WTC11 (cell line): ENCODE measurements at regions not wholly inside any gene's neighbourhood (a gene's known extent, or its start where the extent isn't known, plus 50 kb on each side); places are given as distances from the start of the nearest gene placed in this dataset.
A peak's percentile ranks its signal among the peaks of the same experiment; 100 is the strongest.

Source experiments
- ATAC-seq: fragments of 200-7000 bp; cut with Tn5 transposase; 2 replicates; pipeline ENCODE4 v1.10.0; 2021; ENCODE audit warnings: mild to moderate bottlenecking, moderate library complexity
- CTCF ChIA-PET: fragments of 300-600 bp; sonication (Branson Sonifier 250); formaldehyde crosslinking; loops from one replicate; lab custom pipeline; 2021; ENCODE audit warnings: antibody characterized with exemption; lab: Charles Lee
- POLR2A ChIA-PET: fragments of 350-600 bp; sonication (Branson Sonifier 250); formaldehyde crosslinking; loops from one replicate; lab custom pipeline; 2021; ENCODE audit warnings: antibody characterized with exemption; lab: Charles Lee
- DNase-seq: peaks from one replicate; pipeline ENCODE4 v3.0.0; 2021; ENCODE audit warnings: low spot score
- H3K27ac Mint-ChIP-seq: 2 replicates; pipeline ENCODE4 v1.8.0; 2021; ENCODE audit warnings: mixed read lengths
- H3K27me3 Mint-ChIP-seq: 2 replicates; pipeline ENCODE4 v1.8.0; 2021; ENCODE audit warnings: low read depth, mild to moderate bottlenecking, moderate library complexity, mixed read lengths
- H3K36me3 Mint-ChIP-seq: 2 replicates; pipeline ENCODE4 v1.8.0; 2021; ENCODE audit warnings: mixed read lengths
- H3K4me1 Mint-ChIP-seq: 2 replicates; pipeline ENCODE4 v1.8.0; 2022; ENCODE audit warnings: mixed read lengths
- H3K4me3 Mint-ChIP-seq: 2 replicates; pipeline ENCODE4 v1.8.0; 2021; ENCODE audit warnings: mild to moderate bottlenecking, moderate library complexity, mixed read lengths
- H3K9me3 Mint-ChIP-seq: 2 replicates; pipeline ENCODE4 v1.8.0; 2021; ENCODE audit warnings: mixed read lengths
- CREM ChIP-seq: sonication (generic); formaldehyde crosslinking; IDR thresholded peaks from 2 replicates; pipeline ENCODE4 v1.8.1; 2022; ENCODE audit warnings: mild to moderate bottlenecking, missing genetic modification reagents, moderate library complexity
- ESRRA ChIP-seq: sonication (generic); formaldehyde crosslinking; IDR thresholded peaks from 2 replicates; pipeline ENCODE4 v1.8.1; 2022; ENCODE audit warnings: mild to moderate bottlenecking, missing genetic modification reagents, borderline replicate concordance
- ETV6 ChIP-seq: sonication (generic); formaldehyde crosslinking; IDR thresholded peaks from 2 replicates; pipeline ENCODE4 v1.8.1; 2022; ENCODE audit warnings: mild to moderate bottlenecking, missing genetic modification reagents
- GABPB1 ChIP-seq: sonication (generic); formaldehyde crosslinking; IDR thresholded peaks from 2 replicates; pipeline ENCODE4 v1.8.1; 2023; ENCODE audit warnings: mild to moderate bottlenecking, missing genetic modification reagents
- GRHL2 ChIP-seq: fragments of 250-450 bp; sonication (Bioruptor Pico); IDR thresholded peaks from 2 replicates; pipeline ENCODE4 v1.8.0; 2022; ENCODE audit warnings: mild to moderate bottlenecking, moderate library complexity; ENCODE audit not compliant: insufficient replicate concordance, severe bottlenecking
- GTF2I ChIP-seq: fragments of 250-450 bp; sonication (Bioruptor Pico); conservative IDR thresholded peaks from 2 replicates; pipeline ENCODE4 v1.4.0; 2021; ENCODE audit warnings: mild to moderate bottlenecking
- HMGA2 ChIP-seq: fragments of 250-450 bp; sonication (Bioruptor Pico); IDR thresholded peaks from 2 replicates; pipeline ENCODE4 v1.4.0; 2021; ENCODE audit warnings: mild to moderate bottlenecking, moderate library complexity
- JUN ChIP-seq: sonication (generic); formaldehyde crosslinking; IDR thresholded peaks from 2 replicates; pipeline ENCODE4 v1.8.0; 2023; ENCODE audit warnings: mild to moderate bottlenecking, missing genetic modification reagents
- MYBL2 ChIP-seq: sonication (generic); formaldehyde crosslinking; IDR thresholded peaks from 2 replicates; pipeline ENCODE4 v1.8.1; 2023; ENCODE audit warnings: mild to moderate bottlenecking, moderate library complexity, missing genetic modification reagents
- NR1H2 ChIP-seq: sonication (generic); formaldehyde crosslinking; IDR thresholded peaks from 2 replicates; pipeline ENCODE4 v1.9.0; 2021; ENCODE audit warnings: mild to moderate bottlenecking, moderate library complexity, missing genetic modification reagents
- OVOL2 ChIP-seq: fragments of 250-450 bp; sonication (Bioruptor Pico); IDR thresholded peaks from 2 replicates; pipeline ENCODE4 v1.9.0; 2021; ENCODE audit warnings: mild to moderate bottlenecking, borderline replicate concordance
- RORB ChIP-seq: fragments of 250-450 bp; sonication (Bioruptor Pico); IDR thresholded peaks from 2 replicates; pipeline ENCODE4 v1.9.0; 2021; ENCODE audit warnings: mild to moderate bottlenecking
- TCF7 ChIP-seq: sonication (generic); formaldehyde crosslinking; IDR thresholded peaks from 2 replicates; pipeline ENCODE4 v1.8.0; 2022; ENCODE audit warnings: mild to moderate bottlenecking, low read depth, missing genetic modification reagents, moderate library complexity
- USF2 ChIP-seq: sonication (generic); formaldehyde crosslinking; IDR thresholded peaks from 2 replicates; pipeline ENCODE4 v1.8.1; 2023; ENCODE audit warnings: mild to moderate bottlenecking, missing genetic modification reagents, moderate library complexity
- ZNF121 ChIP-seq: sonication (generic); formaldehyde crosslinking; IDR thresholded peaks from 2 replicates; pipeline ENCODE4 v1.8.0; 2023; ENCODE audit warnings: missing genetic modification reagents
- ZNF263 ChIP-seq: sonication (generic); formaldehyde crosslinking; IDR thresholded peaks from 2 replicates; pipeline ENCODE4 v1.8.1; 2022; ENCODE audit warnings: low read depth, mild to moderate bottlenecking, moderate library complexity, missing genetic modification reagents
- TF ChIP-seq, protein P1 (sequence below): sonication (generic); formaldehyde crosslinking; IDR thresholded peaks from 2 replicates; pipeline ENCODE4 v1.8.1; 2022; ENCODE audit warnings: mild to moderate bottlenecking, moderate library complexity, missing genetic modification reagents
- TF ChIP-seq, protein P2 (sequence below): sonication (generic); formaldehyde crosslinking; conservative IDR thresholded peaks from 2 replicates; pipeline ENCODE4 v1.8.1; 2023; ENCODE audit warnings: mild to moderate bottlenecking, low read depth, missing genetic modification reagents, moderate library complexity

- peaks cover 17% of the 10 kb centered on the region for H3K27me3 Mint-ChIP-seq
- no peak for DNase-seq
Observed at GRCh38 chr5:71830681-71831539, 111.8 kb downstream of the CARTPT start.

GRCh38 chr5:71832812-71833715 is 114.0 kb downstream of the CARTPT start:
- H3K4me1 Mint-ChIP-seq = peaks cover 25% of the 10 kb centered on the region
- H3K27ac Mint-ChIP-seq = no peak overlapping the region
- CTCF ChIA-PET = no interaction called here
- peaks cover 19% of the 10 kb centered on the region for H3K9me3 Mint-ChIP-seq
- ATAC-seq (no peak), DNase-seq (no peak)
- peaks cover 8% of the 10 kb centered on the region; the same call in 1 of the 2 replicates for H3K36me3 Mint-ChIP-seq
- POLR2A ChIA-PET = no interaction called here
- no peak overlapping the region for H3K4me3 Mint-ChIP-seq
- TF ChIP-seq HMGA2 = no peak
- H3K27me3 Mint-ChIP-seq = peaks cover 8% of the 10 kb centered on the region

More at GRCh38 chr5:71830681-71831539, 111.8 kb downstream of the CARTPT start:
- POLR2A ChIA-PET = interaction anchor here (0.5 kb wide), 1 partner anchor 329 kb away, joined by 3 read pairs; no protein-coding TSS in a partner anchor
- H3K4me3 Mint-ChIP-seq = 0 out of 2 replicates have a peak overlapping the region, but pooled peaks have one; percentile 0
- H3K36me3 Mint-ChIP-seq = peaks cover 20% of the 10 kb centered on the region
- no peak for TF ChIP-seq NR1H2
- no peak for TF ChIP-seq MYBL2 (CRISPR knock-in tag)
- no peak for TF ChIP-seq GTF2I (CRISPR knock-in tag)
- TF ChIP-seq ZNF263 (CRISPR knock-in tag) = no peak
- no peak for TF ChIP-seq ETV6 (CRISPR knock-in tag)
- TF ChIP-seq CREM (CRISPR knock-in tag) = no peak
- no peak for TF ChIP-seq GRHL2 (CRISPR knock-in tag)
- TF ChIP-seq, protein P1, sequence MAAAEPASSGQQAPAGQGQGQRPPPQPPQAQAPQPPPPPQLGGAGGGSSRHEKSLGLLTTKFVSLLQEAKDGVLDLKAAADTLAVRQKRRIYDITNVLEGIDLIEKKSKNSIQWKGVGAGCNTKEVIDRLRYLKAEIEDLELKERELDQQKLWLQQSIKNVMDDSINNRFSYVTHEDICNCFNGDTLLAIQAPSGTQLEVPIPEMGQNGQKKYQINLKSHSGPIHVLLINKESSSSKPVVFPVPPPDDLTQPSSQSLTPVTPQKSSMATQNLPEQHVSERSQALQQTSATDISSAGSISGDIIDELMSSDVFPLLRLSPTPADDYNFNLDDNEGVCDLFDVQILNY (CRISPR knock-in tag) = no peak
- TF ChIP-seq RORB (CRISPR knock-in tag) = no peak
- TF ChIP-seq ZNF121 (CRISPR knock-in tag) = no peak
- TF ChIP-seq GABPB1 = no peak
- no peak for TF ChIP-seq ESRRA (CRISPR knock-in tag)
- TF ChIP-seq OVOL2 = no peak
- TF ChIP-seq TCF7 (CRISPR knock-in tag) = no peak
- no peak for TF ChIP-seq USF2 (CRISPR knock-in tag)
- no peak for TF ChIP-seq JUN
- TF ChIP-seq, protein P2, sequence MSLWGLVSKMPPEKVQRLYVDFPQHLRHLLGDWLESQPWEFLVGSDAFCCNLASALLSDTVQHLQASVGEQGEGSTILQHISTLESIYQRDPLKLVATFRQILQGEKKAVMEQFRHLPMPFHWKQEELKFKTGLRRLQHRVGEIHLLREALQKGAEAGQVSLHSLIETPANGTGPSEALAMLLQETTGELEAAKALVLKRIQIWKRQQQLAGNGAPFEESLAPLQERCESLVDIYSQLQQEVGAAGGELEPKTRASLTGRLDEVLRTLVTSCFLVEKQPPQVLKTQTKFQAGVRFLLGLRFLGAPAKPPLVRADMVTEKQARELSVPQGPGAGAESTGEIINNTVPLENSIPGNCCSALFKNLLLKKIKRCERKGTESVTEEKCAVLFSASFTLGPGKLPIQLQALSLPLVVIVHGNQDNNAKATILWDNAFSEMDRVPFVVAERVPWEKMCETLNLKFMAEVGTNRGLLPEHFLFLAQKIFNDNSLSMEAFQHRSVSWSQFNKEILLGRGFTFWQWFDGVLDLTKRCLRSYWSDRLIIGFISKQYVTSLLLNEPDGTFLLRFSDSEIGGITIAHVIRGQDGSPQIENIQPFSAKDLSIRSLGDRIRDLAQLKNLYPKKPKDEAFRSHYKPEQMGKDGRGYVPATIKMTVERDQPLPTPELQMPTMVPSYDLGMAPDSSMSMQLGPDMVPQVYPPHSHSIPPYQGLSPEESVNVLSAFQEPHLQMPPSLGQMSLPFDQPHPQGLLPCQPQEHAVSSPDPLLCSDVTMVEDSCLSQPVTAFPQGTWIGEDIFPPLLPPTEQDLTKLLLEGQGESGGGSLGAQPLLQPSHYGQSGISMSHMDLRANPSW (CRISPR knock-in tag) = no peak
- TF ChIP-seq, all 79 proteins: peak for 0
- H3K9me3 Mint-ChIP-seq = peaks cover 39% of the 10 kb centered on the region
- ATAC-seq = peak; percentile 76
- H3K27ac Mint-ChIP-seq = peak overlapping the region; percentile 59; the same call in 1 of the 2 replicates
- H3K4me1 Mint-ChIP-seq = peaks cover 25% of the 10 kb centered on the region
- CTCF ChIA-PET = interaction anchor here (0.9 kb wide), 1 partner anchor 133 kb away, joined by 4 read pairs; no protein-coding TSS in a partner anchor
